ENCODE measurements at regions not wholly inside any gene's neighbourhood (a gene's known extent, or its start where the extent isn't known, plus 50 kb on each side); places are given as distances from the start of the nearest gene placed in this dataset.

GRCh38 chr11:29002816-29003215 lies 894.6 kb downstream of the METTL15 start:
- TF ChIP-seq POLR2A (IDR thresholded peaks at IDR 0.05): no peak
- TF ChIP-seq, protein P1, sequence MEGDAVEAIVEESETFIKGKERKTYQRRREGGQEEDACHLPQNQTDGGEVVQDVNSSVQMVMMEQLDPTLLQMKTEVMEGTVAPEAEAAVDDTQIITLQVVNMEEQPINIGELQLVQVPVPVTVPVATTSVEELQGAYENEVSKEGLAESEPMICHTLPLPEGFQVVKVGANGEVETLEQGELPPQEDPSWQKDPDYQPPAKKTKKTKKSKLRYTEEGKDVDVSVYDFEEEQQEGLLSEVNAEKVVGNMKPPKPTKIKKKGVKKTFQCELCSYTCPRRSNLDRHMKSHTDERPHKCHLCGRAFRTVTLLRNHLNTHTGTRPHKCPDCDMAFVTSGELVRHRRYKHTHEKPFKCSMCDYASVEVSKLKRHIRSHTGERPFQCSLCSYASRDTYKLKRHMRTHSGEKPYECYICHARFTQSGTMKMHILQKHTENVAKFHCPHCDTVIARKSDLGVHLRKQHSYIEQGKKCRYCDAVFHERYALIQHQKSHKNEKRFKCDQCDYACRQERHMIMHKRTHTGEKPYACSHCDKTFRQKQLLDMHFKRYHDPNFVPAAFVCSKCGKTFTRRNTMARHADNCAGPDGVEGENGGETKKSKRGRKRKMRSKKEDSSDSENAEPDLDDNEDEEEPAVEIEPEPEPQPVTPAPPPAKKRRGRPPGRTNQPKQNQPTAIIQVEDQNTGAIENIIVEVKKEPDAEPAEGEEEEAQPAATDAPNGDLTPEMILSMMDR (IDR thresholded peaks at IDR 0.05): no peak
